GM18873 (cell line): ENCODE measurements at regions not wholly inside any gene's neighbourhood (a gene's known extent, or its start where the extent isn't known, plus 50 kb on each side); places are given as distances from the start of the nearest gene placed in this dataset.

Experiments used
- ATAC-seq: cut with Tn5 transposase; IDR thresholded peaks from one replicate; pipeline ENCODE4 v1.9.1; 2021; ENCODE audit warnings: mild to moderate bottlenecking, moderate library complexity, moderate number of reproducible peaks; ENCODE audit not compliant: unreplicated experiment, low FRiP score

- ATAC-seq = no peak
Measured at GRCh38 chr6:105603788-105604586, 201.1 kb upstream of the PREP start.

GRCh38 chr6:105601541-105602236 lies 198.8 kb upstream of the PREP start:
- ATAC-seq = peak; percentile 81

GRCh38 chr6:105600336-105601260 lies 197.7 kb upstream of the PREP start:
- ATAC-seq = no peak

- ATAC-seq = no peak
Measured at GRCh38 chr6:105598264-105598663, 195.4 kb upstream of the PREP start.

- no peak for ATAC-seq
Measured at GRCh38 chr6:105596284-105596755, 193.4 kb upstream of the PREP start.

- ATAC-seq = no peak
Measured at GRCh38 chr6:105595829-105596228, 192.9 kb upstream of the PREP start.

- no peak for ATAC-seq
Measured at GRCh38 chr6:105594821-105595220, 191.9 kb upstream of the PREP start.

GRCh38 chr6:105593805-105594671 lies 191.2 kb upstream of the PREP start:
- ATAC-seq = no peak

GRCh38 chr6:105593056-105593690 lies 190.3 kb upstream of the PREP start:
- no peak for ATAC-seq

GRCh38 chr6:105592329-105592728 lies 189.4 kb upstream of the PREP start:
- ATAC-seq = no peak

GRCh38 chr6:105591053-105591452 lies 188.2 kb upstream of the PREP start:
- ATAC-seq = peak; percentile 96

GRCh38 chr6:105588123-105588710 lies 185.3 kb upstream of the PREP start:
- ATAC-seq = no peak

- no peak for ATAC-seq
Measured at GRCh38 chr6:105587349-105588122, 184.7 kb upstream of the PREP start.

GRCh38 chr6:105578179-105578707 lies 175.4 kb upstream of the PREP start:
- no peak for ATAC-seq

GRCh38 chr6:105573556-105573955 lies 170.7 kb upstream of the PREP start:
- ATAC-seq = no peak

- no peak for ATAC-seq
Measured at GRCh38 chr6:105573138-105573537, 170.3 kb upstream of the PREP start.

GRCh38 chr6:105570416-105570815 lies 167.5 kb upstream of the PREP start:
- no peak for ATAC-seq

GRCh38 chr6:105569706-105570105 lies 166.8 kb upstream of the PREP start:
- ATAC-seq = no peak
